Breast epithelium (tissue), 3 donors: ENCODE measurements at regions not wholly inside any gene's neighbourhood (a gene's known extent, or its start where the extent isn't known, plus 50 kb on each side); places are given as distances from the start of the nearest gene placed in this dataset.

Source experiments
- POLR2A ChIP-seq: fragments of 450-650 bp; IDR thresholded peaks from one replicate; pipeline ENCODE4 v1.6.1; 2016; ENCODE audit warnings: antibody characterized with exemption, mild to moderate bottlenecking, moderate library complexity
- POLR2AphosphoS5 ChIP-seq, 3 donors: sonication (generic); formaldehyde crosslinking; IDR thresholded peaks; one replicate each; pipeline ENCODE4 v1.6.1; 2017; ENCODE audit warnings: antibody characterized with exemption in 3 of 3
- TF ChIP-seq, protein P1 (sequence below), 3 donors: fragments of 450-650 bp; IDR thresholded peaks; one replicate each; pipeline ENCODE4 v1.5.1; 2016 to 2017; ENCODE audit warnings: antibody characterized with exemption in 3 of 3, mild to moderate bottlenecking in 3 of 3, moderate library complexity in 3 of 3

DNA sequence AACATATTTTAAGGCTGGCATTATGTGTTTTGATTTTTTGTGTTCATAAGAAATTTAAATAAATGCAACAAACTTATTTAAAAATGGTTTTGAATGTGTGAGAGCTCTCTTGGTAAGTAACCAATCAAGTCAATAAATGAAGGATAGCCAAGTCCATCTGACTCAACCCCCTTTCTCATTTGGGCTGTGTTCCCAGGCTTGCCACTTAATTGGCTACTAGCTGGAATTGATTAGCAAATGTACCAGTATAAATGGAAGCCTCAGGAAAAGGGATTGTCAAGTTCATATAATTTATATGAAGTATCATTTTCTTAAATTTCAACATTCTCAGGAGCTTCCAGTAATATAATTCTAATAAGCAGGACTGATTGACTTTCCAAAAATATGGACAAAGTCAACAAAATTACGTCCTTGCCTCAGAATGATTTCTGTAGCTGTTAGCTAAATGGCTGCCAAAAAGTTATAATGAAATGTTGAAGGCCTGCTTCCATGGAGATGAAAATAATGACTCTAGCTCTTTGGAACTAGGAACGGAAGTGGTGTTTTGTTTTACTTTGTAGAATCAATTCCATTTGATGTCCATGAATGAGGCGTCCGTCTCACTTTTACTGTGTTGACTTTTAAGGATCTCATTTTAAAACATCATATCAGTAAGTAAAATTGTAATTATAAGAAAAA lies 614.9 kb downstream of the CDH26 start:
- TF ChIP-seq, protein P1, sequence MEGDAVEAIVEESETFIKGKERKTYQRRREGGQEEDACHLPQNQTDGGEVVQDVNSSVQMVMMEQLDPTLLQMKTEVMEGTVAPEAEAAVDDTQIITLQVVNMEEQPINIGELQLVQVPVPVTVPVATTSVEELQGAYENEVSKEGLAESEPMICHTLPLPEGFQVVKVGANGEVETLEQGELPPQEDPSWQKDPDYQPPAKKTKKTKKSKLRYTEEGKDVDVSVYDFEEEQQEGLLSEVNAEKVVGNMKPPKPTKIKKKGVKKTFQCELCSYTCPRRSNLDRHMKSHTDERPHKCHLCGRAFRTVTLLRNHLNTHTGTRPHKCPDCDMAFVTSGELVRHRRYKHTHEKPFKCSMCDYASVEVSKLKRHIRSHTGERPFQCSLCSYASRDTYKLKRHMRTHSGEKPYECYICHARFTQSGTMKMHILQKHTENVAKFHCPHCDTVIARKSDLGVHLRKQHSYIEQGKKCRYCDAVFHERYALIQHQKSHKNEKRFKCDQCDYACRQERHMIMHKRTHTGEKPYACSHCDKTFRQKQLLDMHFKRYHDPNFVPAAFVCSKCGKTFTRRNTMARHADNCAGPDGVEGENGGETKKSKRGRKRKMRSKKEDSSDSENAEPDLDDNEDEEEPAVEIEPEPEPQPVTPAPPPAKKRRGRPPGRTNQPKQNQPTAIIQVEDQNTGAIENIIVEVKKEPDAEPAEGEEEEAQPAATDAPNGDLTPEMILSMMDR (IDR thresholded peaks at IDR 0.05) = no peak
- TF ChIP-seq POLR2A (no peak), POLR2AphosphoS5 (IDR thresholded peaks at IDR 0.05) (no peak)
